ENCODE measurements at regions not wholly inside any gene's neighbourhood (a gene's known extent, or its start where the extent isn't known, plus 50 kb on each side); places are given as distances from the start of the nearest gene placed in this dataset.

GRCh38 chr9:82531795-82532194 is 531.1 kb downstream of the RASEF start:
- Histone ChIP-seq H3K9ac (ENCODE audit: low read length) (no peak overlapping the region), H3K4me2 (replicated peaks; ENCODE audit: low read depth, low read length, poor library complexity, severe bottlenecking) (no peak overlapping the region), H3K9me3 (ENCODE audit: control extremely low read depth in 1 of 3, control insufficient read depth in 2 of 3, insufficient read depth in 1 of 3, low read length in 2 of 3) (peaks cover 0 to 5% (median 0%) of the 10 kb centered on the region in 3 donors), H3K4me3 (ENCODE audit: control extremely low read depth in 1 of 5, extremely low read depth in 1 of 5, insufficient read depth in 1 of 5, low read depth in 2 of 5, low read length in 4 of 5) (no peak overlapping the region), H3K79me2 (ENCODE audit: control insufficient read depth, insufficient read depth, low read length) (no peaks in the 10 kb centered on the region), H4K20me1 (ENCODE audit: control insufficient read depth, insufficient read depth, low read length, poor library complexity, severe bottlenecking) (no peaks in the 10 kb centered on the region), H3K27me3 (replicated peaks in 1 of 4; ENCODE audit: control extremely low read depth in 1 of 4, control insufficient read depth in 3 of 4, insufficient read depth in 4 of 4, low read length in 3 of 4) (no peaks in the 10 kb centered on the region), H2AFZ (ENCODE audit: insufficient read depth, low read depth, low read length, poor library complexity, severe bottlenecking) (no peak overlapping the region), H3K36me3 (replicated peaks in 1 of 2; ENCODE audit: control extremely low read depth in 1 of 2, control insufficient read depth in 1 of 2, extremely low read depth in 1 of 2, insufficient read depth in 2 of 2, low read length in 1 of 2) (no peaks in the 10 kb centered on the region), H3K27ac (ENCODE audit: low read length in 2 of 2) (no peak overlapping the region), H3K4me1 (ENCODE audit: control insufficient read depth in 2 of 2, insufficient read depth in 2 of 2, low read length in 2 of 2) (no peaks in the 10 kb centered on the region)
- ChIA-PET POLR2A (no interaction called here), CTCF (no interaction called here)
- TF ChIP-seq CTCF (IDR thresholded peaks at IDR 0.05) = no peak
- TF ChIP-seq EZH2 (IDR thresholded peaks at IDR 0.05; ENCODE audit: borderline replicate concordance, insufficient read depth, low read depth, low read length, poor library complexity, severe bottlenecking) = no peak
- Mint-ChIP-seq H3K27ac (no peak overlapping the region), H3K4me1 (no peaks in the 10 kb centered on the region), H3K27me3 (no peaks in the 10 kb centered on the region), H3K4me3 (no peak overlapping the region), H3K9me3 (ENCODE audit: insufficient read depth) (peaks cover 2% of the 10 kb centered on the region)
- intact Hi-C loops (cut with micrococcal nuclease) = no loop called here
- DNase-seq (no peak), ATAC-seq (ENCODE audit: low read depth) (no peak)

- ChIA-PET POLR2A (no interaction called here), CTCF (no interaction called here)
- H3K4me1 Mint-ChIP-seq = no peaks in the 10 kb centered on the region
- TF ChIP-seq CTCF (IDR thresholded peaks at IDR 0.05) (no peak), EZH2 (IDR thresholded peaks at IDR 0.05; ENCODE audit: borderline replicate concordance, insufficient read depth, low read depth, low read length, poor library complexity, severe bottlenecking) (no peak)
- DNase-seq (no peak), ATAC-seq (ENCODE audit: low read depth) (no peak)
- Histone ChIP-seq H3K27me3 (replicated peaks in 1 of 4; ENCODE audit: control extremely low read depth in 1 of 4, control insufficient read depth in 3 of 4, insufficient read depth in 4 of 4, low read length in 3 of 4) (no peaks in the 10 kb centered on the region), H3K27ac (ENCODE audit: low read length in 2 of 2) (no peak overlapping the region), H2AFZ (ENCODE audit: insufficient read depth, low read depth, low read length, poor library complexity, severe bottlenecking) (no peak overlapping the region), H3K9ac (ENCODE audit: low read length) (no peak overlapping the region), H3K4me3 (ENCODE audit: control extremely low read depth in 1 of 5, extremely low read depth in 1 of 5, insufficient read depth in 1 of 5, low read depth in 2 of 5, low read length in 4 of 5) (no peak overlapping the region), H4K20me1 (ENCODE audit: control insufficient read depth, insufficient read depth, low read length, poor library complexity, severe bottlenecking) (no peaks in the 10 kb centered on the region), H3K4me1 (ENCODE audit: control insufficient read depth in 2 of 2, insufficient read depth in 2 of 2, low read length in 2 of 2) (no peaks in the 10 kb centered on the region), H3K4me2 (replicated peaks; ENCODE audit: low read depth, low read length, poor library complexity, severe bottlenecking) (no peak overlapping the region), H3K36me3 (replicated peaks in 1 of 2; ENCODE audit: control extremely low read depth in 1 of 2, control insufficient read depth in 1 of 2, extremely low read depth in 1 of 2, insufficient read depth in 2 of 2, low read length in 1 of 2) (no peaks in the 10 kb centered on the region), H3K79me2 (ENCODE audit: control insufficient read depth, insufficient read depth, low read length) (no peaks in the 10 kb centered on the region), H3K9me3 (ENCODE audit: control extremely low read depth in 1 of 3, control insufficient read depth in 2 of 3, insufficient read depth in 1 of 3, low read length in 2 of 3) (no peaks in the 10 kb centered on the region)
- no CpG with 5 or more reads among the region's 2 CpGs for WGBS (ENCODE audit: insufficient coverage)
- no peaks in the 10 kb centered on the region for H3K27me3 Mint-ChIP-seq
- H3K4me3 Mint-ChIP-seq = no peak overlapping the region
- H3K9me3 Mint-ChIP-seq (ENCODE audit: insufficient read depth) = no peaks in the 10 kb centered on the region
- H3K27ac Mint-ChIP-seq = no peak overlapping the region
- intact Hi-C loops (cut with micrococcal nuclease) = no loop called here
Observed at GRCh38 chr9:82532504-82533180, 530.3 kb downstream of the RASEF start.
